ENCODE measurements at regions not wholly inside any gene's neighbourhood (a gene's known extent, or its start where the extent isn't known, plus 50 kb on each side); places are given as distances from the start of the nearest gene placed in this dataset.

DNA sequence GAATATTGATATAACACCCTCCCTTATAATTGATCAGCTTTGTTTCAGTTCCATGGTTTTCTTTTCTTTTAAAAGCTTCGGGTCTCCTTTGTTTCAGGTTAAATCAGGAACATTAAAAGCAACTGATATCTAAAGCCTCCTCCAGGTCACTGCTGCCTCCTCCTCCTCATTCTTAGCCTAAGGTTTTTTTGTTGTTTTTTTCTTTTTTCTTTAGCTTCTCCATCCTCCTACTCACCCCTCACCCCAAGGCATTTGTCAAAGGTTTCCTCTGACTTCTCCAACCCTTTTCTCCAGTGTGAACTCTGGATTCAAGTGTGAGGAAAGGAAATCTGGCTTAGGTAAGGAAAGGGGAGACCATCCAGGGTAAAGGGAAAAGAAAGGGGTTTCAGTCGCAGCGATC lies 420.2 kb upstream of the NFE2L3 start:
- ATAC-seq = no peak
- DNase-seq = no peak
- Histone ChIP-seq H3K4me1 (peaks cover 0 to 11% of the 10 kb centered on the region in 2 donors), H3K9me3 (no peaks in the 10 kb centered on the region), H3K27ac (no peak overlapping the region), H3K36me3 (no peaks in the 10 kb centered on the region), H3K27me3 (peaks cover 0 to 6% of the 10 kb centered on the region in 2 donors), H3K4me3 (no peak overlapping the region)
- intact Hi-C loops (cut with DNase I) = no loop called here
- TF ChIP-seq, protein P1, sequence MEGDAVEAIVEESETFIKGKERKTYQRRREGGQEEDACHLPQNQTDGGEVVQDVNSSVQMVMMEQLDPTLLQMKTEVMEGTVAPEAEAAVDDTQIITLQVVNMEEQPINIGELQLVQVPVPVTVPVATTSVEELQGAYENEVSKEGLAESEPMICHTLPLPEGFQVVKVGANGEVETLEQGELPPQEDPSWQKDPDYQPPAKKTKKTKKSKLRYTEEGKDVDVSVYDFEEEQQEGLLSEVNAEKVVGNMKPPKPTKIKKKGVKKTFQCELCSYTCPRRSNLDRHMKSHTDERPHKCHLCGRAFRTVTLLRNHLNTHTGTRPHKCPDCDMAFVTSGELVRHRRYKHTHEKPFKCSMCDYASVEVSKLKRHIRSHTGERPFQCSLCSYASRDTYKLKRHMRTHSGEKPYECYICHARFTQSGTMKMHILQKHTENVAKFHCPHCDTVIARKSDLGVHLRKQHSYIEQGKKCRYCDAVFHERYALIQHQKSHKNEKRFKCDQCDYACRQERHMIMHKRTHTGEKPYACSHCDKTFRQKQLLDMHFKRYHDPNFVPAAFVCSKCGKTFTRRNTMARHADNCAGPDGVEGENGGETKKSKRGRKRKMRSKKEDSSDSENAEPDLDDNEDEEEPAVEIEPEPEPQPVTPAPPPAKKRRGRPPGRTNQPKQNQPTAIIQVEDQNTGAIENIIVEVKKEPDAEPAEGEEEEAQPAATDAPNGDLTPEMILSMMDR (IDR thresholded peaks at IDR 0.05) = no peak

DNA sequence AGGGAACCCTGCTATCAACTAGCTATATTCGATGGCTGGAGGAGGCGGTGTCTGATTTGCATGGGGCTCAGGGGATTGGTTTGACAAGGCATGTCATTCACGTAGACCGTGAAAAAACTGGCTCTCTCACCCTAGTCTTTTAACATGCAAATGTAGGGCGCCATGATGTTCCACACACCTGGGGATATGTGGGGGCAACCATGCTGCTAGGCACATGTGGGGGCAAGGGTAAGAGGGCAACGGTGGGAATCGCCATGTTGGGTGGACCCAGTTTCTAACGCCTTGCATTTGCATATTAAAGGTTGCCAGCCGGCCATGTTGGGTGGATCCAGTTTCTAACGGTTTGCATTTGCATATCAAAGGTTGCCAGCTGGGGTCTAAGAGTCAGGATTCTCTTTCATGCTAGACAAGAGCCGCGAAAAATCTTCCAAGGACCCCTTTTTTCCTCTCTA lies 419.2 kb upstream of the NFE2L3 start:
- ATAC-seq = no peak
- Histone ChIP-seq H3K4me1 (peaks cover 0 to 10% of the 10 kb centered on the region in 2 donors), H3K36me3 (no peaks in the 10 kb centered on the region), H3K9me3 (no peaks in the 10 kb centered on the region), H3K27me3 (peaks cover 0 to 6% of the 10 kb centered on the region in 2 donors), H3K4me3 (no peak overlapping the region), H3K27ac (no peak overlapping the region)
- intact Hi-C loops (cut with DNase I) = no loop called here
- DNase-seq = no peak
- TF ChIP-seq, protein P1 (IDR thresholded peaks at IDR 0.05) = no peak

DNA sequence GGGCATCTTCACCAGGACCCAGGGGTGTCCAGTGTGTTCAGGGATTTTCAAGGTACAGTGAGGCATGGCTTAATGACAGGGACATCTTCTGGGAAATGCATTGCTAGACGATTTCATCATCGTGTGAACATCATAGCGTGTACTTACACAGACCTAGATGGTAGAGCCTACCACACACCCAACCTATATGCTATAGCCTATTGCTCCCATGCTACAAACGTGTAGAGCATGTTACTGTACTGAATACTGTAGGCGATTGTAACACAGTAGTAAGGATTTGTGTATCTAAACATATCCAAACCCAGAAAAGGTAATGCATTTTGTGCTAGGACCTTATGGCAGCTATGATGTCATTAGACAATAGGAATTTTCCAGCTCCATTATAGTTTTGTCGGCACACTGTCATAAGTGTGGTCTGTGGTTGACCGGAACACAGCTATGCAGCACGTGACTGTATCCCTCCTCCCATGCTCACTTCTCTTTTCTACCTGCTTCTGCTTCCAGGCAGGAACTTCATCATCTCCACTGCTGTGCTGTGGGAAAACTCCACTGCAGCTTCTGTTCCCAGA lies 416.2 kb upstream of the NFE2L3 start:
- DNase-seq (no peak), ATAC-seq (no peak)
- TF ChIP-seq, protein P1 (IDR thresholded peaks at IDR 0.05) = no peak
- Histone ChIP-seq H3K4me3 (no peak overlapping the region), H3K27ac (no peak overlapping the region), H3K9me3 (no peaks in the 10 kb centered on the region), H3K4me1 (peaks cover 0 to 10% of the 10 kb centered on the region in 2 donors), H3K27me3 (peaks cover 0 to 6% of the 10 kb centered on the region in 2 donors), H3K36me3 (no peaks in the 10 kb centered on the region)
- intact Hi-C loops (cut with DNase I) = no loop called here

DNA sequence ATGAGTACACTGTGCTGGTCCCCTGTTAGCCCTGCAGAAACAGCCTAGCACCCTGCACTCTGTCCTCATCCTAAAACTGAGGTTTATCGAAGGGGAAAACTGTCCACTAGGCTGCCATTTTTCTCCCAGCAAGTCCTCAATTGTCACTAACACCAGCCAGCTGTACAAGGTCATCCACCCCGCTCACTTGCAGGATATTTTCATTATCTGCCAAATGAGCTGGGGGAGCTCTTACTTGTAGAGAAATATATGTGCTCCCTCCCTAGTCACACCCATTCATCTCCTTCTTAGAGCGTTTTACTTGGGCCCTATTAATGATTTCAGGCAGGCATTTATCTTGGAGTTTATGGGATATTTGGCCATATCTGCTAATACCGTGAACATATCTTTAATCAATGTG lies 413.5 kb upstream of the NFE2L3 start:
- Histone ChIP-seq H3K36me3 (no peaks in the 10 kb centered on the region), H3K4me3 (no peak overlapping the region), H3K27ac (no peak overlapping the region), H3K4me1 (no peaks in the 10 kb centered on the region), H3K9me3 (no peaks in the 10 kb centered on the region), H3K27me3 (peaks cover 0 to 6% of the 10 kb centered on the region in 2 donors)
- ATAC-seq = no peak
- TF ChIP-seq, protein P1 (IDR thresholded peaks at IDR 0.05) = no peak
- no peak for DNase-seq
- intact Hi-C loops (cut with DNase I) = no loop called here

DNA sequence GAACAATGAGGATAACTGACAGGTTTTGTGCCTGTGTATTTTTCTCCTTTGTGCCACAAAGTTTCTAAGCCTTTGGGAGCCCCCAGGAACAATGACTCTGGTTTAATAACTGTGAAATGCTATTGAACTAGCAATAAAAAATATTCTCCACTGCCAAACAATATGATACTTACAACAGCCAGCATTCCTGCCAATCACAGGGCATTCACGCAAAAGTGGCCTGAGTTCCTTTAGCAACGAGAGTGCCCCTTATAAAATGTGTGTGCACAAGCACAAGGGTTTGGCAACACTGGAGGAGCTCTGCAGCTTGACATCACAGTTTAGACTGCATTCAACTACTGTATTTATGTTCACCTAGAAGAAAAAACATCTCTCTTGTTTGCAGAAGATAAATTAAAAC lies 412.9 kb upstream of the NFE2L3 start:
- TF ChIP-seq, protein P1 (IDR thresholded peaks at IDR 0.05) = no peak
- Histone ChIP-seq H3K9me3 (no peaks in the 10 kb centered on the region), H3K4me3 (no peak overlapping the region), H3K36me3 (no peaks in the 10 kb centered on the region), H3K4me1 (no peaks in the 10 kb centered on the region), H3K27ac (no peak overlapping the region), H3K27me3 (peaks cover 0 to under 1% of the 10 kb centered on the region in 2 donors)
- ATAC-seq (no peak), DNase-seq (no peak)
- intact Hi-C loops (cut with DNase I) = no loop called here

All from left lung (tissue), 4 donors.